VCaP (cell line): ENCODE measurements at regions not wholly inside any gene's neighbourhood (a gene's known extent, or its start where the extent isn't known, plus 50 kb on each side); places are given as distances from the start of the nearest gene placed in this dataset.
A peak's percentile ranks its signal among the peaks of the same experiment; 100 is the strongest.

Experiments
- H3K27ac ChIP-seq: fragments of 450-650 bp; 2 replicates; pipeline ENCODE4 v1.5.1; 2017
- TF ChIP-seq, protein P1 (sequence below): fragments of 450-650 bp; conservative IDR thresholded peaks from 2 replicates; pipeline ENCODE4 v1.5.1; 2017; ENCODE audit warnings: mild to moderate bottlenecking, moderate library complexity

DNA sequence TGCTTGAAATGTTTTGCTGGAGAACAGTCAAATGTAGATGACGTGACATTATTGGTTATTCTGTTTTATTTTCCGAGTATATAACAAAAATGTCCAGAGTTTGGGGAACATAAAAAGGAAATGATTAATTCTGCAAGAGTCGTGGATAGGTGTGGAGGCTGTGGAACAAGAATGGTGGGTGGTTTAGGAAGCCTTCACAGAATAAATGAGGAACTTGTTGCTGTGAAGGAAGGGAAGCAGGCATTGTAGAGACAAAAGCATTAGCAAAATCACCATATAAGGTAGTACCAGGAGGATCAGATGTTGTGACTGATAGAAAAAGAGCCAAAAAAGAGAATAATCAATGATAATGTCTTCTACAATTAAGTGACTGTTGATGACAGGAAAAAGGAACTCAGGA lies 66.2 kb upstream of the CNTLN start:
- no peak overlapping the region for H3K27ac ChIP-seq
- TF ChIP-seq, protein P1, sequence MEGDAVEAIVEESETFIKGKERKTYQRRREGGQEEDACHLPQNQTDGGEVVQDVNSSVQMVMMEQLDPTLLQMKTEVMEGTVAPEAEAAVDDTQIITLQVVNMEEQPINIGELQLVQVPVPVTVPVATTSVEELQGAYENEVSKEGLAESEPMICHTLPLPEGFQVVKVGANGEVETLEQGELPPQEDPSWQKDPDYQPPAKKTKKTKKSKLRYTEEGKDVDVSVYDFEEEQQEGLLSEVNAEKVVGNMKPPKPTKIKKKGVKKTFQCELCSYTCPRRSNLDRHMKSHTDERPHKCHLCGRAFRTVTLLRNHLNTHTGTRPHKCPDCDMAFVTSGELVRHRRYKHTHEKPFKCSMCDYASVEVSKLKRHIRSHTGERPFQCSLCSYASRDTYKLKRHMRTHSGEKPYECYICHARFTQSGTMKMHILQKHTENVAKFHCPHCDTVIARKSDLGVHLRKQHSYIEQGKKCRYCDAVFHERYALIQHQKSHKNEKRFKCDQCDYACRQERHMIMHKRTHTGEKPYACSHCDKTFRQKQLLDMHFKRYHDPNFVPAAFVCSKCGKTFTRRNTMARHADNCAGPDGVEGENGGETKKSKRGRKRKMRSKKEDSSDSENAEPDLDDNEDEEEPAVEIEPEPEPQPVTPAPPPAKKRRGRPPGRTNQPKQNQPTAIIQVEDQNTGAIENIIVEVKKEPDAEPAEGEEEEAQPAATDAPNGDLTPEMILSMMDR = no peak

DNA sequence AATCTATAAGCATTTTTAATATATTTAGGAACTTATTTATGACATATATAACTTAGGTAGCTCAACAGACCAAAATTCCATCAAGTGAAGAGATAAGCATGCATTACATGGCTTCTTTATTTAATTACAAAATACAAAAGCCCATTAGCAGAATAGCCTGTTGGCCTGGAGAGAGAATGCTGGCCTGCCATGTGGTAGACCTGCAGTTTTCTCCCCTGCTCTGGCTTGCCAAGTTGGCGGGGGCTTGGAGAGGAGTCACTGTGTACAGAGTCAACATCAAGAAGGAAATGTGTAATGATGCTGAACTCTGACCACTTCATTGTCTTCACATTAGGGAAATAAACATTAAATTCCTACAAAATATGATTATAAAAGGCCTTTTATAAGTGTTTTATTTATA lies 69.8 kb upstream of the CNTLN start:
- H3K27ac ChIP-seq = peak overlapping the region; percentile 67
- TF ChIP-seq, protein P1 = no peak

DNA sequence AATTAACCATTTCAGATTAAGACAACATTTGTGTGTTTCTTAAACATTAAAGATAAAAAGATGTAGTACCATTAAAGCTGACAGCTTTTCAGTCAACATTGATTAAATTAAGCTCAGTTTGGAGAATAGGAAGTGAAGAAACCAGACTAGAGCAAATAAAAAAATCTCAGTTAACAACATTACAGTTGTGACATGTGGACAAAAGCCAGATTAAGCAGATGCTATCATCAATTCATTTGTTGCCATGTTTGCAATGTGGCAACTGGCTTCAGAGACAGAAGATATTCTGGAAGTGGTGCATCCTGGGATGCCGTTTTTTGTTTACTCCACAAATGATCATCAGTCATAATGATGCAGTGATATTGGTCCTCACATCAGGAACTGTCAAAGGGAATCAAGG lies 70.3 kb upstream of the CNTLN start:
- TF ChIP-seq, protein P1 = no peak
- H3K27ac ChIP-seq = peak overlapping the region; percentile 67

DNA sequence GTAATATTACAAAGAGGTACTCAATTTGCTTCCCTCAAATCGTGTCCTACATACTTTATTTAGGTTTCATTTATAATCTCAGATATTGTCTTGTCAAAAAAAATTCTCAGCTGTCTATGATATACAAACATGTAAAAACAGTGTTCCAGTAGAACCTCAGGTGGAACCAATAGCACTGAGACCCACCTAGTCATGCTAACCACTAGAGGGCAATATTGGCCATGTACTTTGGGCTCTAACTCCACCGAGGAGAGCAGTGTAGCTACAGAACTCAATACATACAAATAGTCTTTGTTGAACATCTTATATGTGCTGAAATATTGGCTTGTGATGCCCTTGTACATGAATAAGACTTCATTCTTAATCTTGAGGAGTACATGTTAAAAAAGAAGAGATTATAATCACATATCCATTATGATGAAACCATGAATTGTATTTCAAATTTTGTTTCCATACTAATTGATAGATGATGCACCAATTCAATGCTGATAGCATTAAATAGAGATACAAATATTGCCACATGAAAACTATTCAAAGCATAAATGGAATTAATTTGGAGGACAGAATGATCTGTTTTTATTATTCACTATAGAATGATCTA lies 71.2 kb upstream of the CNTLN start:
- no peak overlapping the region for H3K27ac ChIP-seq
- TF ChIP-seq, protein P1 = peak; percentile 92

DNA sequence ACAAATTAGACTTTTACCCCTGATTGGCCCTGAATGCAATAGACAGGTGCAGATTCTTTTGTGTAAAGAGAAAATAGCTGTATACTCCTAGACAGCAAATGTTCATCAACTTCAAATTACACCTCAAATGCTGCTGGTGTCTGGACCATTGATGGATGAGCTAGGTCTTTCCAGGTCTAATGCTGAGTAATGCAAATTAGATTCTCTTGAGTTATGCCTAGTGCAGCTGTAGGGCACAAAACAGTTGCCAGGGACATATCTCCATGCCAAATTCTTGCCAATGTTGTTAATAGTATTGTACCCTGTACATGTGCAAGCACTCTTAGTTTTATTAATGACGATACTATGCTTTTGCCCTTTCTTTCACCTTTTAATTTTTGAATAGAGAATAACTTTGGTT lies 72.3 kb upstream of the CNTLN start:
- TF ChIP-seq, protein P1 = no peak
- H3K27ac ChIP-seq = no peak overlapping the region

DNA sequence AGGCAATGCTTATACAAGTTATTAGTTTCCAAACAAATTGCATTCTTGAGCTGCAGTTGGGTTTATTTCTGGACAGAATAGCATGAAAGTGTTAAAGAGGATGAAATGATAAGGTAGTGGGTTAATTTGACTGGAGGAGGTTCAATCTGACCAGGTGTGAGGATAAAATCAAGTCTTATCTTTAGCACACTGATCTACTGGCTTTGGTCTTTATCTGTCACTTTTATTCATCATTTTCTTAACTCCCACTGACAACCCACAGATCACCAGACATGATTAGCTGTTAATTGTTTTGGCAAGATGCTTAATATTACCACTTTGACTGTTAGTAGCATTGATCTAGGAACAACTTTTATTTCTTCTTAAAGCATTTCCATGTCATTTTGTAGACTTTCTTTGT lies 74.4 kb upstream of the CNTLN start:
- TF ChIP-seq, protein P1 = no peak
- no peak overlapping the region for H3K27ac ChIP-seq

DNA sequence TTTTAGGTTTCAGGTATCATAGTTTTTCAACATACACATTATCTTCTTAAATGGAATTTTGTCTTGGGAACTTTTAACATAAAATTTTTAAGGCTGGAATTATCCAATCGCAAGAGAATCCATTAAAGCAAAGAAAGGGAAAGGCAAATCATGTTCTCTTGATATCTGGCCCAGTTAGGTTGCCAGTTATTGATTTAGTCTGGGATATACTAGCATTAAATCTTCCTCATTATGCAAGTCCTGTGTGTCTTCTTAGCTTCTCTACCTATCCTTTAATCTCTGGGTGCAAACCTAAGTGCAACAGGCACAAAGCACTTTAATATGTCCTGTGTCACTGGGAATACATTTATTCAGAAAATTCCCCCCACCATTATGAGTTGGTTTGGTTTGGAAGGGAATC lies 75.4 kb upstream of the CNTLN start:
- H3K27ac ChIP-seq = no peak overlapping the region
- TF ChIP-seq, protein P1 = no peak
